Dermis blood vessel endothelial cell (primary cell): ENCODE measurements at regions not wholly inside any gene's neighbourhood (a gene's known extent, or its start where the extent isn't known, plus 50 kb on each side); places are given as distances from the start of the nearest gene placed in this dataset.

Source experiments
- DNase-seq: peaks from one replicate; pipeline ENCODE4 v3.0.0; 2010

GRCh38 chr18:42412281-42412680 lies 457.2 kb downstream of the PIK3C3 start:
- DNase-seq = no peak

GRCh38 chr18:42412896-42413295 lies 457.9 kb downstream of the PIK3C3 start:
- peak; percentile 3 for DNase-seq

- no peak for DNase-seq
These were observed 458.8 kb downstream of the PIK3C3 start for GRCh38 chr18:42413870-42414269.

- no peak for DNase-seq
These were observed 459.9 kb downstream of the PIK3C3 start for GRCh38 chr18:42414756-42415454.

GRCh38 chr18:42417189-42417588 lies 462.2 kb downstream of the PIK3C3 start:
- no peak for DNase-seq

- DNase-seq = no peak
These were observed 463.1 kb downstream of the PIK3C3 start for GRCh38 chr18:42418121-42418520.

GRCh38 chr18:42425025-42425424 lies 470.0 kb downstream of the PIK3C3 start:
- no peak for DNase-seq

GRCh38 chr18:42426496-42427015 lies 471.5 kb downstream of the PIK3C3 start:
- DNase-seq = no peak

GRCh38 chr18:42429196-42429595 lies 474.2 kb downstream of the PIK3C3 start:
- DNase-seq = no peak

GRCh38 chr18:42436222-42436765 lies 481.3 kb downstream of the PIK3C3 start:
- DNase-seq = no peak

GRCh38 chr18:42437001-42437400 lies 482.0 kb downstream of the PIK3C3 start:
- no peak for DNase-seq

GRCh38 chr18:42437646-42438045 lies 482.6 kb downstream of the PIK3C3 start:
- DNase-seq = no peak

GRCh38 chr18:42442656-42443055 lies 487.6 kb downstream of the PIK3C3 start:
- no peak for DNase-seq

GRCh38 chr18:42444349-42444748 lies 489.3 kb downstream of the PIK3C3 start:
- DNase-seq = no peak

- DNase-seq = no peak
These were observed 490.3 kb downstream of the PIK3C3 start for GRCh38 chr18:42445359-42445758.

- DNase-seq = peak; percentile 6
These were observed 491.2 kb downstream of the PIK3C3 start for GRCh38 chr18:42446195-42446594.

- DNase-seq = no peak
These were observed 492.7 kb downstream of the PIK3C3 start for GRCh38 chr18:42447688-42448087.

- DNase-seq = no peak
These were observed 503.2 kb downstream of the PIK3C3 start for GRCh38 chr18:42458226-42458625.

- no peak for DNase-seq
These were observed 504.8 kb downstream of the PIK3C3 start for GRCh38 chr18:42459873-42460272.

GRCh38 chr18:42471885-42472284 lies 516.9 kb downstream of the PIK3C3 start:
- no peak for DNase-seq

GRCh38 chr18:42473611-42474010 lies 518.6 kb downstream of the PIK3C3 start:
- DNase-seq = no peak

GRCh38 chr18:42474577-42474976 lies 519.5 kb downstream of the PIK3C3 start:
- DNase-seq = no peak

GRCh38 chr18:42475157-42475556 lies 520.1 kb downstream of the PIK3C3 start:
- no peak for DNase-seq

- no peak for DNase-seq
These were observed 522.2 kb downstream of the PIK3C3 start for GRCh38 chr18:42477267-42477666.

GRCh38 chr18:42480441-42480840 lies 525.4 kb downstream of the PIK3C3 start:
- DNase-seq = no peak
